ENCODE measurements at regions not wholly inside any gene's neighbourhood (a gene's known extent, or its start where the extent isn't known, plus 50 kb on each side); places are given as distances from the start of the nearest gene placed in this dataset.

DNA sequence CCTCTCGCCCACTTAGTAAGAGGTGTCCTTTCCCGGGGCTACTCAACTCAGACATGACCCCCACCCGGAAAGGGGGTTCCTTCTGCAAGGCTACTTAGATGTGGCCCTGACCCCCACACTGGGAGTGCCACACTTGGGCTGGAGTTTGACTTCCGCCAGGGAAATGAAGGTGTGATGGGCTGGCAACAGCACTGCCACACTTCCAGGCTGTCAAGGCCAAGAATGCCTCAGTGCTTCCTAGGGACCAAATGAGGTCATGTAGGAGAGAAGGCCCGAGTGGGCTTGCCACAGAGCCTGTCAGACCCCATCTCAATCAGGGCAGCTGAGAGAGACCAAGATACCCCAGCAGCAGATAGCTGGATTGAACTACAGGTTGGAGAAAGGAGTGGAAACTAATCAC, 55.5 kb downstream of the DRD1 start:
- no peak for DNase-seq

DNA sequence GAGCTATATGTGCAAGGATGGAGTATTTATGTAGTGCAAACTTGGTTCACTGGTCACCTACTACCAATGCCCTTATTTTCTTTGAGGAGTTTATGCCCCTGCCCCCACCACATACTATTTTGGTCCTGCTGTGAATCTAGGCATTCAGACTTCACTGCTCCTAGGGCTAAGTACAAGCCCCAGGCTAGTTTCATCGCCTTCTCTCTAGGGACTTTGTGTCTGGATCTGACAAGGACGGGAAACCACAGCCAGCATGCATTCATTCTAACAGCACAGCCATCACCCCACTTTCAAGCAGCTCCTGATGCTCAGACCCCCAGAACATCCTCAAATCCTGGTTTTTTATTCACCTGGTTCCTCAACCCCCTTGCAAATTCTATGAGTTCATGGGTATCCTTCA, 56.8 kb downstream of the DRD1 start:
- no peak for DNase-seq

- no peak for DNase-seq
Measured at GRCh38 chr5:175386526-175386925, 57.5 kb downstream of the DRD1 start.

DNA sequence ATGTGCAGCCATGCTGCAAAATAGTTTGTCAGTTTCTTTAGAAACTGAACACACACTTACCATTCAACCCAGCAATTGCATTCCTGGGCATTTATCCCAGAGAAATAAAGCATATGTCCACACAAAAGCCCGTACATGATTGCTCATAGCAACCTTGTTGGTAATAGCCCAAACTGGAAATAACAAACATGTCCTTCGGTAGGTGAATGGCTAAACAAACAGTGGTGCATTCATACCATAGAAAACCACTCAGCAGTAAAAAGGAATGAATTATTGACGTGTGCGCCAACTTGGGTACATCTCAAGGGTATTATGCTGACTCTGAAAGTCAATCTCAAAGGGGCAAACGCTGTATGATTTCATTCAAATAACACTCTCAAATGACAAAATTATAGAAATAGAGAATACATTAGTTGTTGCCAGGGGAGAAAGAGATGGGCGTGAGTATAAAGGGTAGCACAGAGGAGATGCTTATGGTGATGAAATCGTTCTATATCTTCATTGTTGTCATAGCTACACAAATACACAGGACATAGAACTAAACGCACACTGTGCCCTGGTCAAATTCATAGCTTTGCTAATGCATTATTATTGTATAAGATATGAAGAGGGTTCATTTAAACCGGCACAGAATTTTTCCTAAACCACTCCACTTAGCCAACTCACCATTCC, 58.2 kb downstream of the DRD1 start:
- DNase-seq, result no peak

DNA sequence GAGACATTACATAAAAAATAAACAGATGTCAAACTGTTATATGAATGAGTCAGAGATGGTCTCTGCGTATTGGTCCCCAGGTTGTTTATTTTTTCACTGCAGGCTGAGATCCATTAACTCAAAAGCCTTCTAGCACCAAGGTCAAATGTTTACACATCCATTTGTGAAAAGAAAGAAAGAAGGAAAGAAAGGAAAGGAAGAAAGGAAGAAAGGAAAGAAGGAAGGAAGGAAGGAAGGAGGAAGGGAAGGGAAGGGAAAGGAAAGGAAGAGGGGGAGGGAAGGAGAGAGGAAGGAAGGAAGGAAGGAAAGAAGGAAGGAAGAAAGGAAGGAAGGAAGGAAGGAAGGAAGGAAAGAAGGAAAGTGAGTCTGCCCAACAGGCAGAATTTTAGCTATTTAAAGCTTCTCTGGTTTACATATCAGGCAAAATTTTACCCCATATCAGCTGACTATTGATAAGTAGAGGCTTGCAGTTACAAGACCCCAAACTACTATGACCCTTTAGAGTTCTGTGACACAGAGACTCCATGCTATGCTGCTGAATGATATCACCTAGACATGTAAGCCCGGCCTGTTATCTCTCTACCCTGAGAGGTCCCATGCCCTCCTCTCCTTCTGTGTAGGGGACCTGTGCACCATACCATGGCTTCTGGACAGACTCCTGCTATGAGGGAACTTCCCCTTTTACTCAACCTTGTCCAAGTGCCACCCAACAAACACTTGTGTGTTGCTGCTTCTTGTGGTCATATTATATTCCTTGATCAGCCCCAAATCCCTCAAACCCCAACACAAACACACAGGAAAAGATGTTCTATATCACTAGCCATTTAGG, 59.0 kb downstream of the DRD1 start:
- no peak for DNase-seq

GRCh38 chr5:175383350-175383749, 60.6 kb downstream of the DRD1 start:
- no peak for DNase-seq

GRCh38 chr5:175382171-175382570, 61.8 kb downstream of the DRD1 start:
- no peak for DNase-seq

DNA sequence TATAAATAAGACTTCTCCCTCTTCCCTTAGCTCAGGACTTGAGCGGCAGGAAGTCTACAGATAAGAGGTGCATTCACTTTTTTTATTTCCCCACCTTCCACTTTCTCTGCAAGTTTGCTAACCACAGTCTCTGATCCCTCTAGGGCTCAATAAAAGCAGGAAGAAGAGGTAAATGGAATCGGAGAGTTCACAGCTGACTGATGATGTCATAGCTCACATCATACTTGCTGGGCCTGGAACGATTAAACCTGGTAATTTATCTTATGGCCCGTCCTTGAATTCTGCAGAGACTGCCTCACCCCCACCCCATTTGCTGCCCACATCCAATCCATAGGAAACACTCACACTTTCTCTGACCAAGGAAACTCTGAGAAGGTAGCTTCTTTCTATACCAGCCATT, 62.9 kb downstream of the DRD1 start:
- no peak for DNase-seq

GRCh38 chr5:175380701-175381100, 63.3 kb downstream of the DRD1 start:
- no peak for DNase-seq

DNA sequence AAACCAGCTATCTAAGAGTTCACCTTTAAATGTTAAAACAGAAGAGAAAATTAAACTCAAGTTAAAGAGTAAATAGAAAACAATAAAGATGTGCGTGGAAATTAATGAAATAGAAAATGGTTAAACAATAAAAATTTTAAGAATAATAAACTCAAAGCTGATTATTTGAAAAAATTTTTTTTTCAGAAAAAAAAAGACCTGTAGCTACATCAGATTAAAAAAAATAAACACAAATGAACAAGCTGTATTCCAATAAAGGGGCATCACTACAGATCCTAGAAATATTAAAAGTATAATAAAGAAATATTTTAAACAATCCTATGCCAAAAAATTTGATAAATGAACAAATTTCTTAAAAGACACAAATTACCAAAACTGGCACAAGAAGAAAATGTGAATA, 64.1 kb downstream of the DRD1 start:
- DNase-seq, result no peak

GRCh38 chr5:175378444-175379028, 65.4 kb downstream of the DRD1 start:
- no peak for DNase-seq

DNA sequence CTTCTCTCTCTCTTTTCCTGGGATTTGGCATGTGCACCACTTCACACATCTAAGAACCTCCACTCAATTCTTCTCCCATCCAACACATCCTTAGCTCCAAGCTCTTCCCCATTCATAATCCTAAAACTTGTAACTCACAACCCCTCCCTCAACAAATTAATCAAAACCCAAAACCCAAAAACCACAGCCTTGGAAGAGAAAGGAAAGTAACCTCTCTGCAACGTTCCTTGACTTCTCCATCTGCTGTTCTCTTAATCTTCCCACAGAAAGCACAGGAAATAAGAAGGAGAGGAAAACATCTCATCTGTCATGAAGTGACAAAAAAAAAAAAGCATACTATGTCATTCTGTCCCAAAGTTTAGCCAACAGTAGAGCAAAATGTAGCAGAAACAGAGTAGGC, 66.2 kb downstream of the DRD1 start:
- no peak for DNase-seq

DNA sequence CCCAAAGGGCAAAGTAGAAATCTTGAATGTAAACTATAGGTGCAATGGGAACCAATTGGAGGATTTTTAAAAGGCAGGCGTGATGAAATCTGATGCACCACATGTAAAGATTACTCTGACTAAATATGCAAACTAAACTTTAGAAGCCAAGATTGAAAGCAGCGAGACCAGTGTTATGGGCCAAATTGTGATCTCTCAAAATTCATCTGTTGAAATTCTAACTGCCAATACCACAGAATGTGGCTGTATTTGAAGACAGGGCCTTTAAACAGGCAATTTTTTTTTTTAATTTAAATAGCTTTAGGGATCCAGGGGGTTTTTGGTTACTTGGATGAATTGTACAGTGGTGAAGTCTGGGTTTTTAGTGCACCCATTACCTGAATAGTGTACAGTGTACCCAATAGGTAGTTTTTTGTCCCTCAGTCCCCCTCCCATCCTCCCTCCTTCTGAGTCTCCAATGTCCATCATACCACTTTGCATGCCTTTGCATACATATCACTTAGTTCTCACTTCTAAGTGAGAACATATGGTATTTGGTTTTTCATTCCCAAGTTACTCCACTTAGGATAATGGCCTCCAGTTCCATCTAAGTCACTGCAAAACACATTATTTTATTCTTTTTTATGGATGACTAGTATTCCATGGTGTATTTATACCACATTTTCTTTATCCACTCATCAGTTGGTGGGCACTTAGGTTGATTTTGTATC, 69.7 kb downstream of the DRD1 start:
- no peak for DNase-seq

DNA sequence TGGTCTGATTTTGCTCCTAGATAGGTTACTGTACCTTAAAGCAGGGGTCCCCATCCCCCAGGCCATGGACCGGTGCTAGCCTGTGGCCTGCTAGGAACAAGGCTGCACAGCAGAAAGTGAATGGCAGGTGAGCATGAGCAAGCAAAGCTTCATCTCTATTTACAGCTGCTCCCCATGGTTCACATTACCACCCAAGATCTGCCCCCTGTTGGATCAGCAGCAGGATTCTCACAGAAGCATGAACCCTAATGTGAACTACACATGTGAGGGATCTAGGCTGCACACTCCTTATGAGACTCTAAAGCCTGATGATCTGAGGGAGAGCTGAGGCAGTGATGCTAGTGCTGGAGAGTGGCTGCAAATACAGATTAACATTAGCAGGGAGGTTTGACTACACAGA, 78.1 kb downstream of the DRD1 start:
- DNase-seq, result no peak

DNA sequence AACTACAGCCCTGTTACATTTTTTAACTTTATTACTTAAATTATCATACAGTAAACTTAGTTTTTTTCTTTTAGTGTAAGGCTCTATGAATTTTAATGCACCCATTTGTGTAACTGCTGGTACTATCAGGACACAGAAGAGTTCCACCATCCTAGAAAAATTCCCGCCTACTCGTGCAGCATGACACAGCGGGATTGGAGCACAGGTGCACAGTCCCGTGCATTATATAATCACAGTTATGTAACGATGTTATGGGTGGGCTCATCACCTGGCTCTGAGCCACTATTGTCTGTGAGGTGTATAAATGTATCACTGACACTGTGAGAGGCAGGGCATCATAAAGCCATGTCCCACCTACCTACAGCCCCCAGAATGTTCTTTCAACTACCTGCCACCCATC, 80.7 kb downstream of the DRD1 start:
- DNase-seq, result no peak

- no peak for DNase-seq
Measured at GRCh38 chr5:175357995-175358394, 86.0 kb downstream of the DRD1 start.

DNA sequence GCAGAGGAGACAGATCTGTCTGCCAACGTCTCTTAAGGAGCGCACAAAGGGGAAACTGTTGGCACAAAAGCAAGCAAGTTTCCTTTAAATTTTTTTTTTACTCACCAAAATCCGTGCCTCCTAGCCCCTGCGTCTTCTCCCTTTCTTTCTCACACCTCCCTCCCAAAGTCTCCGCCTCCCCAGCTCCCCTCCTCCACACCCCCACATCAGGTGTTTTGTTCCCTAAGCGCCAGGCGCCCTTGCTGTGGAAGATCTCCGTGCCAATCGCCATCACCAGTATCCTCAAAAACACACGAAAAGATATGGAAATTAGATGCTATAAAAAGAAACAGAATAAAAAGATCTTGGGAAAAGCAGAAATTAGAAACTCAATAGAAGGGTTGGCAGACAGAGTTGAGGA, 87.6 kb downstream of the DRD1 start:
- DNase-seq, result no peak

GRCh38 chr5:175354964-175355363, 89.0 kb downstream of the DRD1 start:
- no peak for DNase-seq

- no peak for DNase-seq
Measured at GRCh38 chr5:175353926-175354325, 90.1 kb downstream of the DRD1 start.

GRCh38 chr5:175351897-175352590, 91.9 kb downstream of the DRD1 start:
- no peak for DNase-seq

- DNase-seq, result no peak
Measured at GRCh38 chr5:175351126-175351525, 92.9 kb downstream of the DRD1 start.

GRCh38 chr5:175347931-175348330, 96.1 kb downstream of the DRD1 start:
- no peak for DNase-seq

DNA sequence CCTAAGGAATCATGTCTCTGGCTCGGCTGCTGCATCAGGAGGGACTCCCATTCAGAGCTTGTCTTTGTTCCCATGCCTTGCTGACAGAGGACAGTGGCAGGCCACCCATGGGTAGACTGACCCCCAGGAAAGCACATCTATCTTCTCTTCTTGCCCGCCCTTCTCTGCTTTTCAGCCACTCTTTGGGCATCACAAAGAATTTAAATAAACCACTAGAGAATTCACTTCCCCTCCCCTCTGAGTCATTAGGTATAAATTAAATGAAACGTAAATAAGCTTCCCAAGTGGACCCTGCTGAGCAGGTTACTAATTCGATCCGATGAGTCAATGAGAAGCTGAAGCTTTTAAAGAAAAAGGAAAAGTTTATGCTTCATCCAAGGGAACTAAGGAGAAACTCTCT, 97.0 kb downstream of the DRD1 start:
- no peak for DNase-seq

Measured in activated effector memory CD4-positive, alpha-beta T cell treated with Interleukin-2 at 50 U/mL for 16 hours (primary cell).